ENCODE measurements at regions not wholly inside any gene's neighbourhood (a gene's known extent, or its start where the extent isn't known, plus 50 kb on each side); places are given as distances from the start of the nearest gene placed in this dataset.

- no peaks in the 10 kb centered on the region for H3K9me3 Mint-ChIP-seq
- no peaks in the 10 kb centered on the region for H3K27me3 Mint-ChIP-seq
- H3K36me3 Mint-ChIP-seq, result no peaks in the 10 kb centered on the region
- no peak for ATAC-seq
- H3K4me1 Mint-ChIP-seq, result no peaks in the 10 kb centered on the region
- no peak overlapping the region for H3K27ac Mint-ChIP-seq
- no peak overlapping the region for H3K4me3 Mint-ChIP-seq
Measured at GRCh38 chr11:28559492-28559891, 451.3 kb downstream of the METTL15 start.

GRCh38 chr11:28547321-28547741, 439.1 kb downstream of the METTL15 start:
- Mint-ChIP-seq H3K27ac (no peak overlapping the region), H3K27me3 (no peaks in the 10 kb centered on the region), H3K4me1 (no peaks in the 10 kb centered on the region), H3K9me3 (no peaks in the 10 kb centered on the region), H3K4me3 (no peak overlapping the region), H3K36me3 (no peaks in the 10 kb centered on the region)
- ATAC-seq, result no peak

GRCh38 chr11:28545536-28545935, 437.3 kb downstream of the METTL15 start:
- no peak overlapping the region for H3K4me3 Mint-ChIP-seq
- no peak overlapping the region for H3K27ac Mint-ChIP-seq
- H3K27me3 Mint-ChIP-seq, result peaks cover 9% of the 10 kb centered on the region
- no peaks in the 10 kb centered on the region for H3K36me3 Mint-ChIP-seq
- no peak for ATAC-seq
- H3K9me3 Mint-ChIP-seq, result no peaks in the 10 kb centered on the region
- no peaks in the 10 kb centered on the region for H3K4me1 Mint-ChIP-seq

- H3K27ac Mint-ChIP-seq, result no peak overlapping the region
- no peak for ATAC-seq
- H3K36me3 Mint-ChIP-seq, result no peaks in the 10 kb centered on the region
- no peaks in the 10 kb centered on the region for H3K9me3 Mint-ChIP-seq
- H3K4me1 Mint-ChIP-seq, result no peaks in the 10 kb centered on the region
- H3K4me3 Mint-ChIP-seq, result no peak overlapping the region
- H3K27me3 Mint-ChIP-seq, result peaks cover 10% of the 10 kb centered on the region
Measured at GRCh38 chr11:28542561-28542960, 434.4 kb downstream of the METTL15 start.

GRCh38 chr11:28539239-28540030, 431.2 kb downstream of the METTL15 start:
- no peak overlapping the region for H3K27ac Mint-ChIP-seq

GRCh38 chr11:28537822-28538221, 429.6 kb downstream of the METTL15 start:
- H3K9me3 Mint-ChIP-seq, result no peaks in the 10 kb centered on the region
- no peak overlapping the region for H3K4me3 Mint-ChIP-seq
- H3K4me1 Mint-ChIP-seq, result no peaks in the 10 kb centered on the region
- no peak overlapping the region for H3K27ac Mint-ChIP-seq
- ATAC-seq, result no peak
- no peaks in the 10 kb centered on the region for H3K36me3 Mint-ChIP-seq
- peaks cover 10% of the 10 kb centered on the region for H3K27me3 Mint-ChIP-seq

More at GRCh38 chr11:28539239-28540030, 431.2 kb downstream of the METTL15 start:
- no peaks in the 10 kb centered on the region for H3K36me3 Mint-ChIP-seq
- H3K4me1 Mint-ChIP-seq, result no peaks in the 10 kb centered on the region
- H3K9me3 Mint-ChIP-seq, result no peaks in the 10 kb centered on the region
- no peak overlapping the region for H3K4me3 Mint-ChIP-seq
- H3K27me3 Mint-ChIP-seq, result peaks cover 10% of the 10 kb centered on the region
- ATAC-seq, result no peak

- peaks cover 10% of the 10 kb centered on the region for H3K27me3 Mint-ChIP-seq
- H3K4me3 Mint-ChIP-seq, result no peak overlapping the region
- no peaks in the 10 kb centered on the region for H3K9me3 Mint-ChIP-seq
- H3K27ac Mint-ChIP-seq, result no peak overlapping the region
- H3K36me3 Mint-ChIP-seq, result no peaks in the 10 kb centered on the region
- no peaks in the 10 kb centered on the region for H3K4me1 Mint-ChIP-seq
- no peak for ATAC-seq
Measured at GRCh38 chr11:28536504-28537267, 428.5 kb downstream of the METTL15 start.

- Mint-ChIP-seq H3K4me3 (no peak overlapping the region), H3K36me3 (no peaks in the 10 kb centered on the region), H3K9me3 (no peaks in the 10 kb centered on the region), H3K4me1 (no peaks in the 10 kb centered on the region), H3K27ac (no peak overlapping the region), H3K27me3 (peaks cover 3% of the 10 kb centered on the region)
- ATAC-seq, result no peak
Measured at GRCh38 chr11:28535677-28536076, 427.5 kb downstream of the METTL15 start.

GRCh38 chr11:28529540-28530410, 421.6 kb downstream of the METTL15 start:
- Mint-ChIP-seq H3K9me3 (no peaks in the 10 kb centered on the region), H3K4me3 (no peak overlapping the region), H3K27ac (no peak overlapping the region), H3K27me3 (no peaks in the 10 kb centered on the region), H3K4me1 (no peaks in the 10 kb centered on the region), H3K36me3 (no peaks in the 10 kb centered on the region)
- no peak for ATAC-seq

GRCh38 chr11:28529046-28529445, 420.9 kb downstream of the METTL15 start:
- H3K4me1 Mint-ChIP-seq, result no peaks in the 10 kb centered on the region
- no peak overlapping the region for H3K27ac Mint-ChIP-seq
- peaks cover 3% of the 10 kb centered on the region for H3K9me3 Mint-ChIP-seq
- H3K27me3 Mint-ChIP-seq, result no peaks in the 10 kb centered on the region
- no peak overlapping the region for H3K4me3 Mint-ChIP-seq
- no peaks in the 10 kb centered on the region for H3K36me3 Mint-ChIP-seq
- ATAC-seq, result no peak

GRCh38 chr11:28528217-28528616, 420.0 kb downstream of the METTL15 start:
- Mint-ChIP-seq H3K36me3 (no peaks in the 10 kb centered on the region), H3K27ac (no peak overlapping the region), H3K27me3 (no peaks in the 10 kb centered on the region), H3K4me3 (no peak overlapping the region), H3K4me1 (no peaks in the 10 kb centered on the region), H3K9me3 (peaks cover 6% of the 10 kb centered on the region)
- no peak for ATAC-seq

- H3K27me3 Mint-ChIP-seq, result no peaks in the 10 kb centered on the region
- peaks cover 6% of the 10 kb centered on the region for H3K9me3 Mint-ChIP-seq
- no peak for ATAC-seq
- H3K4me1 Mint-ChIP-seq, result no peaks in the 10 kb centered on the region
- H3K4me3 Mint-ChIP-seq, result no peak overlapping the region
- no peaks in the 10 kb centered on the region for H3K36me3 Mint-ChIP-seq
- no peak overlapping the region for H3K27ac Mint-ChIP-seq
Measured at GRCh38 chr11:28526406-28526751, 418.2 kb downstream of the METTL15 start.

GRCh38 chr11:28525636-28526405, 417.6 kb downstream of the METTL15 start:
- Mint-ChIP-seq H3K4me1 (no peaks in the 10 kb centered on the region), H3K4me3 (no peak overlapping the region), H3K27me3 (no peaks in the 10 kb centered on the region), H3K27ac (no peak overlapping the region), H3K36me3 (no peaks in the 10 kb centered on the region), H3K9me3 (peaks cover 6% of the 10 kb centered on the region)
- ATAC-seq, result no peak

GRCh38 chr11:28524098-28524497, 415.9 kb downstream of the METTL15 start:
- Mint-ChIP-seq H3K4me3 (no peak overlapping the region), H3K36me3 (no peaks in the 10 kb centered on the region), H3K27ac (no peak overlapping the region), H3K4me1 (no peaks in the 10 kb centered on the region), H3K9me3 (peaks cover 6% of the 10 kb centered on the region), H3K27me3 (no peaks in the 10 kb centered on the region)
- no peak for ATAC-seq

GRCh38 chr11:28521075-28521474, 412.9 kb downstream of the METTL15 start:
- no peak for ATAC-seq
- no peaks in the 10 kb centered on the region for H3K27me3 Mint-ChIP-seq
- H3K4me1 Mint-ChIP-seq, result no peaks in the 10 kb centered on the region
- peaks cover 6% of the 10 kb centered on the region for H3K9me3 Mint-ChIP-seq
- H3K27ac Mint-ChIP-seq, result no peak overlapping the region
- H3K4me3 Mint-ChIP-seq, result no peak overlapping the region
- H3K36me3 Mint-ChIP-seq, result no peaks in the 10 kb centered on the region
